Osteoblast (primary cell): ENCODE measurements at regions not wholly inside any gene's neighbourhood (a gene's known extent, or its start where the extent isn't known, plus 50 kb on each side); places are given as distances from the start of the nearest gene placed in this dataset.
"Not testable (repeated sequence)": the region's sequence is repeated elsewhere in the genome, so short reads cannot be mapped to it uniquely, and the experiment has no call there.

Source experiments
- DNase-seq: peaks from one replicate; pipeline ENCODE4 v3.0.0; 2011; ENCODE audit warnings: low spot score, mixed read lengths; ENCODE audit not compliant: insufficient read length; ENCODE audit errors: missing footprints
- H2AFZ ChIP-seq: 2 replicates; pipeline ENCODE4 v1.6.0; 2011; ENCODE audit warnings: mild to moderate bottlenecking, low read length
- H3K27ac ChIP-seq: 2 replicates; pipeline ENCODE4 v1.5.1; 2011; ENCODE audit warnings: mild to moderate bottlenecking, low read depth, low read length, moderate library complexity
- H3K27me3 ChIP-seq: 2 replicates; pipeline ENCODE4 v1.6.0; 2012; ENCODE audit warnings: mild to moderate bottlenecking, control low read depth, inconsistent platforms, low read length, moderate library complexity; ENCODE audit not compliant: insufficient read depth
- H3K36me3 ChIP-seq: 2 replicates; pipeline ENCODE4 v1.5.1; 2011; ENCODE audit warnings: mild to moderate bottlenecking, low read length, control low read depth, moderate library complexity; ENCODE audit not compliant: insufficient read depth
- H3K4me1 ChIP-seq: 2 replicates; pipeline ENCODE4 v1.5.1; 2011; ENCODE audit warnings: mild to moderate bottlenecking, low read length, control low read depth, moderate library complexity; ENCODE audit not compliant: insufficient read depth
- H3K4me2 ChIP-seq: 2 replicates; pipeline ENCODE4 v1.6.0; 2011; ENCODE audit warnings: mild to moderate bottlenecking, low read length; ENCODE audit not compliant: insufficient read depth
- H3K4me3 ChIP-seq: fragments of 200-600 bp; sonication (generic); 3 replicates; pipeline ENCODE4 v1.5.1; 2012; ENCODE audit warnings: mild to moderate bottlenecking, low read length, inconsistent platforms; ENCODE audit not compliant: insufficient read depth
- H3K79me2 ChIP-seq: 2 replicates; pipeline ENCODE4 v1.6.0; 2012; ENCODE audit warnings: mild to moderate bottlenecking, low read length, control low read depth, inconsistent platforms; ENCODE audit not compliant: insufficient read depth
- H3K9me3 ChIP-seq: 2 replicates; pipeline ENCODE4 v1.5.1; 2011; ENCODE audit warnings: low read depth, low read length, control low read depth
- H4K20me1 ChIP-seq: 2 replicates; pipeline ENCODE4 v1.6.0; 2012; ENCODE audit warnings: mild to moderate bottlenecking, low read length, control low read depth; ENCODE audit not compliant: insufficient read depth
- CTCF ChIP-seq: IDR thresholded peaks from 2 replicates; pipeline ENCODE4 v1.5.1; 2011; ENCODE audit warnings: mild to moderate bottlenecking, low read depth, low read length, moderate library complexity; ENCODE audit errors: extremely low read depth

DNA sequence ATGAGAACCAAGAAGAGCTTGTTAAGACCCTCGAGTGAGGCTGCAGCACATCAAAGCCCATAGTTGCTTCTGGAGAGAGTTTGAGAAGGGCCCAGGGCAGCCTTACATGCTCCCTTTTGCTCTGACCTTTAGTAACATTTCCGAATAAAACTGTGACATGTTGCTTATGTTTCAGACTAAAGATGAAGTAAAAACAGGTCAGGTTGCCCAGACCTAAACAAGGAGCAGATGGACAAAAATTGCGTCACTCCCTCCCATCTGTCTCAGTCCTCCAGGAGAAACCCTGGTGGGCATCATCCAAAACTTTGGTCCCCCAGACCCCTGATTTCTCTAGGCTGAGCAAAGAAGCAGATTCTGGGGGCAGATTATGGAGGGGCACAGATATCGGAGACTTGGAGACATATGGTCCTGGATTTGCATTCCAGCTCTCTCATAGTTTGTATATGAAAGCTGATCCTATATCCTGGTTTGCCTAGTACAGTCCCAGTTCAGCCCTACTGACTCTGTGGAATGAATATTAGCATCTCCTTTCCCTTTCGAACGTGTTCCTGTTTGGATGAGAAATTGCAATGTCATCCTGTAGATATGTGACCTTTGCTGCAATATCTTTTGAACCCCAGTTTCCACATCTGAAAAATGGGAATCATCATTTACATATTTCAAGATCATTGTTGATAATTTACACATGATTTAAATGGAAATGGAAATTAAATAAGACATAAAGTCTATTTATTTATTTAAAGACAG lies 304.9 kb upstream of the USP24 start:
- no peak for DNase-seq
- TF ChIP-seq CTCF = no peak

GRCh38 chr1:55519276-55519675 lies 304.1 kb upstream of the USP24 start:
- Histone ChIP-seq H3K4me1 (no peaks in the 10 kb centered on the region), H3K27ac (no peak overlapping the region), H3K4me2 (no peak overlapping the region), H4K20me1 (no peaks in the 10 kb centered on the region), H3K79me2 (no peaks in the 10 kb centered on the region), H3K4me3 (no peak overlapping the region), H3K9me3 (no peaks in the 10 kb centered on the region), H3K27me3 (no peaks in the 10 kb centered on the region), H3K36me3 (no peaks in the 10 kb centered on the region), H2AFZ (no peak overlapping the region)
- no peak for TF ChIP-seq CTCF
- no peak for DNase-seq

More for the DNA sequence above, 304.9 kb upstream of the USP24 start:
- Histone ChIP-seq H3K4me2 (no peak overlapping the region), H3K4me1 (no peaks in the 10 kb centered on the region), H3K79me2 (no peaks in the 10 kb centered on the region), H3K9me3 (no peaks in the 10 kb centered on the region), H3K27me3 (no peaks in the 10 kb centered on the region), H3K4me3 (no peak overlapping the region), H3K36me3 (no peaks in the 10 kb centered on the region), H2AFZ (no peak overlapping the region), H4K20me1 (no peaks in the 10 kb centered on the region), H3K27ac (no peak overlapping the region)

GRCh38 chr1:55517036-55517435 lies 301.9 kb upstream of the USP24 start:
- no peak for TF ChIP-seq CTCF

DNA sequence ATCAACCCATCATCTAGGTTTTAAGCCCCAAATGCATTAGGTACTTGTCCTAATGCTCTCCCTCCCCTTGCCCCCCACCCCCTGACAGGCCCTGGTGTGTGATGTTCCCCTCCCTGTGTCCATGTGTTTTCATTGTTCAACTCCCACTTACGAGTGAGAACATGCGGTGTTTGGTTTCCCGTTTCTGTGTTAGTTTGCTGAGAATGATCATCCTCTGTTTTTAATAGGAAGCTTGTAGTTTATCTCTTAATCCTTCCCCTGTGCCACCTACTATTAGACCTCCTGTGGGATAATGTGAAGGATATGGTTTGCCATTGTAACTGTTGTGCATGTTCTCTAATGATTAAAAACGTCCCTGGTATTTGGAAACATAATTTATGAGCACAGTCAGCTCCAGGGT lies 299.4 kb upstream of the USP24 start:
- not testable (repeated sequence) for H3K27me3 ChIP-seq, H3K9me3 ChIP-seq, DNase-seq, H2AFZ ChIP-seq, H3K4me2 ChIP-seq, H3K27ac ChIP-seq, H3K36me3 ChIP-seq, H3K4me1 ChIP-seq, H4K20me1 ChIP-seq, H3K79me2 ChIP-seq, H3K4me3 ChIP-seq

More at GRCh38 chr1:55517036-55517435, 301.9 kb upstream of the USP24 start:
- Histone ChIP-seq H3K4me1 (no peaks in the 10 kb centered on the region), H3K9me3 (no peaks in the 10 kb centered on the region), H3K79me2 (no peaks in the 10 kb centered on the region), H3K27ac (no peak overlapping the region), H3K27me3 (no peaks in the 10 kb centered on the region), H3K4me3 (no peak overlapping the region), H3K36me3 (no peaks in the 10 kb centered on the region), H2AFZ (no peak overlapping the region), H3K4me2 (no peak overlapping the region), H4K20me1 (no peaks in the 10 kb centered on the region)
- DNase-seq = no peak
